Glomerular visceral epithelial cell (primary cell): ENCODE measurements at regions not wholly inside any gene's neighbourhood (a gene's known extent, or its start where the extent isn't known, plus 50 kb on each side); places are given as distances from the start of the nearest gene placed in this dataset.
A peak's percentile ranks its signal among the peaks of the same experiment; 100 is the strongest.

ENCODE experiments used
- DNase-seq: peaks from one replicate; pipeline ENCODE4 v3.0.0-alpha.2; 2016; ENCODE audit errors: extremely low spot score

GRCh38 chr3:66592927-66593625, 92.3 kb upstream of the LRIG1 start:
- DNase-seq, result no peak

DNA sequence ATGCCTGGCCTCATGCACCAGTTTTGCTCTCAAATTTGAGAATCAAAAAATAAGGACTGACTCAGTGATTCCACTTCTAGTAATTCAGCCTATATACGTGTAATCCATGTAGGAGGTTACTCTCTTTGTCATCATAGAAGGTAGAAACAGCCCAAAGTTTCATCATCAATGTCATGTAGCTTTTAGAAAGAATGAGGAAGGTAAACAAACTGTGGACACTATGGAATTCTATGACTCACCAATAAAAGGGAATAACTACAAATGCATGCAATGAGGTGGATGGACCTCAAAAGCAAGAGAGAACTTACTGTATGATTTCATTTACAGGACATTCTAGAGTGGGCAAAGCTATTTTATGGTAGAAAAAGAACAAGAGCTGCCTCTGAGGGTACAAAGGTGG, 93.2 kb upstream of the LRIG1 start:
- DNase-seq, result peak; percentile 7

GRCh38 chr3:66597308-66597863, 96.6 kb upstream of the LRIG1 start:
- DNase-seq, result no peak

DNA sequence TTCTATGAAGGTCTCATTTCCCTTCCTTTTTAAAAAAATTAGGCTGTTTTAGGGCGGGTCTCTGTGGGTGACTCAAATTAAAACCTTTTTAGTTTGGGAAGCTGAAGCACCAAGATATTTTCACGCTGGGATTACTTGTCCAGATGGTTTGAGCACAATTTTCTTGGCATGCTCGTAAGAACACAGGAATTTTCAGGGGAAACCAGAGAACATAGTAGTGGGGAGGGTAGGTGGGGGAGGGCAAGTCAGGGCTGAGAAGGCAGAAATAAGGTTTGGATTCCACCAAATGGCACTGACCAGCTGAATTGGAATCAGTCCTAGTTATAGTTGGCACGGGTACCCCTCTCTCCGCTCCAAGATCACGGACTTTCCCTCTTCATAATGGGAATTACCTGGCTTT, 97.3 kb upstream of the LRIG1 start:
- DNase-seq, result no peak

- DNase-seq, result no peak
These were observed 101.4 kb upstream of the LRIG1 start for GRCh38 chr3:66602237-66602636.

DNA sequence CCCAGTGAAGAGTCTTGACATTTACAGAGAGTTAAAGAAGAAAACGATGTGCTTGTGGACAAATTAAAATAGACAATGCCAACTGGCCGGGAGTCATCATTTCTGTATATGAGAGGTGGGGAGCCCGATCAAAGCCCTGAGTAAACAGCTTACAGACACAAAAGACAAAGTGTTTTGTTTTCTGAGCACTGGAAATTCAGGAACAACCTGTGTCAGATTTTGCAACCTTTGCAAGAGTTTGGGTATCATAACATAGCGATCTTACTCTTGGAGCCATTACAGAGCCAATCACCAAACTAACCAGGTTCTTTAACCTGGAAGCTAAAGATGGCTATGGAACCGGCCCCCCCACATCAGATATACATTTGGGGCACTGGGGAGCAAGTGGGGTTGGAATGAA, 101.9 kb upstream of the LRIG1 start:
- no peak for DNase-seq

DNA sequence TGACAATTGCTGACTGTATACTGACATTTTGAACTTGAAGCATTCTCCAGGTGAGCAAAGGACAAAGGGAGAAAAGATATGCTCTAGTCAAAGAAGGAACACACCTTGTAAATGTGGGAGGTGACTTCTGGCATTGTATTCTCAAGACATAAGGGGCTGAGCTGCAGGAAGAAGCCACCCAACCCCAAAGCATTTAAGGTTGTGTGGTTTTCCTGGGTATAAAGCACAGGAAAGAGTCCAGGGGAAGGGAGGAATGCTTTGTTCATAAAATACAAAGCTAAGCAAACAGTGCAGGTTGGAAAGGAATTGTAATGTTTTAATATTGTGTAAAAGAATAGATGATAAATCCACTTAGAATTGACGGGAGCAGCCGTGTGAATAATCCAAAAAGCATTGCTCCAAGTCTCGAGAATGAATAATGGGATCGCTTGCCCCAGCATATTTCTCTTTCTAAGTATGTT, 102.4 kb upstream of the LRIG1 start:
- DNase-seq, result no peak

GRCh38 chr3:66604481-66604880, 103.7 kb upstream of the LRIG1 start:
- no peak for DNase-seq

GRCh38 chr3:66606126-66606525, 105.3 kb upstream of the LRIG1 start:
- DNase-seq, result no peak

DNA sequence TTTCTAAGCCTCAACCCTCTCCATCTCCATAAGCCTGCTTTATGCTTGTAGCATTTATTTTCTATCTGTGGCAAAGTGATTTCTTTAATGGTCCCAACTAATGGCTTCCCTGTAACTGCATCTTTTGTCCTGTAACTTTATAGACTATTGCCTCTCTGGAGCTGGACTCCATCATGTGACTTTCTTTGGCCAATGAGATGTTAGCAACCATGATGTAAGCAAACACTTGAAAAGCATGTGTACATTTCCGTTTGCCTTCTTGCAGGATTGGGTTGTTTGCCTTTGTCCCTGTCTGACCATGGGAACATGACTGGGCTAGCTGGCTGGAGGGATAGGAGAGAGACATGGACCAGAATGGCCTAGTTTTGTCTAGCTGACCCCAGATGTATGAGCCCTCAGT, 106.0 kb upstream of the LRIG1 start:
- no peak for DNase-seq

DNA sequence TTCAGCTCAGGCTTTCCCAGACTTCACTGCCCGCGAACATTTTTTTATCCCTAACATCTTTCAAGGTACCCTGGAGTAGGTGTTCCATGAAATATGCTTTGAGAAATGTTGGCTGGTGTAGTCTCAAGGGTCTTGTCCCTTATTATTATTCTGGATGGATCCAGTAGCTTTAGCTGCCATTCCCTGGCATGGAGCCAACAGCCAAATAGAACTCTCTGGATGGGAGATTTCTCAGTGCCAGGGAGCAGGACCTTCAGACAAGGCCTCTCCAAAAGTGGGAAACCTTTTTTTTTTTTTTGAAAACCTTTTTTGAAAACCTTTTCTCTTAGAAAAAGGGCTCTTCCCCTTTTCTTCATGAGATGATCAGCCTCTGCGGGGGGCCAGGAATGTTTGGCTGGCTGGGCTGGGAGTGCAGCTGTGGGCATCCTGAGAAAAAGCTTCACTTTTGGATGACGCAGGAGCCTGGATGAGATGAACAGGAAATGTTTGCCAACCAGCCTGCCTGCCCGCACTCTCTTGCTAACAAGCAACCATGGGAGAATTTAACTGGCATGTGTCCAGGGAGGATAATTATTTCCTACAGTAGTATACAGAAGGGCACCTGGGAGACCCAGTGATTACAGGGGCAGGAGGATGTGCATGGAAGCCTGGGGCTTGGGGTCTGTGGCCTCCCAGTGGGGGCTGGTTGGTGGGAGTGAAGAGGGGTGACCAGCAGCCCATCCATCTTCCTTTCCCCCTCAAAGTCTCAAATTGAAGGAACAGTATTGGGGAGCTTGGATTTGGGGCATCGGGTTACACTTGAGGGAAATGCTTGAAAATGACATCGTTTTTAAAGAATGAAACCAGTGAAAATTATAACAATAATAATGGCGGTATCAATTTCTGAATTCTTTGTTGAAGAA, 109.1 kb upstream of the LRIG1 start:
- peak; percentile 68 for DNase-seq

GRCh38 chr3:66610562-66610909, 109.7 kb upstream of the LRIG1 start:
- DNase-seq, result no peak

GRCh38 chr3:66615643-66616301, 115.0 kb upstream of the LRIG1 start:
- DNase-seq, result no peak

- DNase-seq, result no peak
These were observed 116.5 kb upstream of the LRIG1 start for GRCh38 chr3:66617351-66617750.

GRCh38 chr3:66618066-66618465, 117.2 kb upstream of the LRIG1 start:
- no peak for DNase-seq

GRCh38 chr3:66620296-66620695, 119.5 kb upstream of the LRIG1 start:
- no peak for DNase-seq

DNA sequence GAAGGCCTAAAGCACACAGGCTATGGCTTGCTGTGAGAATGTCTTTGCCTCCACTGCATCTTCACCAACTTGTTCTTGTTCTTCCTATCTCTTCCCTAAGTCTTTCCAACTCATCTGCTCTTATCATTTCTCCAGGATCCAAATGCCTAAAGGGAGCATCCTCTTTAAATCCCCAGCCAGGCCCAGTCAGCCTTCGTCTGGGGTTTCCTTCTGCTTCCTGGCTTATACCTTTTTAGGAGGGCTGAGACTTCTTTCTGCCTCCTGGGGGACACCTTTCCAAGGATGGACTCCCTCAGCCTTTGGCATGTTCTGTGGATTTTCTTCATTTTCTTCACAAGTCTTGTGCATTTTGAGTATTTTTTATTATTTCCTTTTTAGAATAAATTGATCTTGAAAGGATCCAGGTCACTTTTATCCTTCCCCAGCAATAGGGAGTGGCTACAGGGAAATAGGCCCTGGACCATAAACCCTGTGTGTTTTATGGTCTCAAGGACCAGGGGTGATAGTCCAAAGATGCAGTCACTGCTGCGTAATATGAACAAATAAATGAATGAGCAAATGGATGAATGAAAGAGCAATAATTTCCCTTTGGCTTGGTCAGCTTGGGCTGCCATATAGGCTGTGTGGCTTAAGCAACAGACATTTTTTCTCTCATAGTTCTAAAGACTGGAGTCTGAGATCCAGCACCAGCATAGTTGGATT, 122.1 kb upstream of the LRIG1 start:
- DNase-seq, result no peak

DNA sequence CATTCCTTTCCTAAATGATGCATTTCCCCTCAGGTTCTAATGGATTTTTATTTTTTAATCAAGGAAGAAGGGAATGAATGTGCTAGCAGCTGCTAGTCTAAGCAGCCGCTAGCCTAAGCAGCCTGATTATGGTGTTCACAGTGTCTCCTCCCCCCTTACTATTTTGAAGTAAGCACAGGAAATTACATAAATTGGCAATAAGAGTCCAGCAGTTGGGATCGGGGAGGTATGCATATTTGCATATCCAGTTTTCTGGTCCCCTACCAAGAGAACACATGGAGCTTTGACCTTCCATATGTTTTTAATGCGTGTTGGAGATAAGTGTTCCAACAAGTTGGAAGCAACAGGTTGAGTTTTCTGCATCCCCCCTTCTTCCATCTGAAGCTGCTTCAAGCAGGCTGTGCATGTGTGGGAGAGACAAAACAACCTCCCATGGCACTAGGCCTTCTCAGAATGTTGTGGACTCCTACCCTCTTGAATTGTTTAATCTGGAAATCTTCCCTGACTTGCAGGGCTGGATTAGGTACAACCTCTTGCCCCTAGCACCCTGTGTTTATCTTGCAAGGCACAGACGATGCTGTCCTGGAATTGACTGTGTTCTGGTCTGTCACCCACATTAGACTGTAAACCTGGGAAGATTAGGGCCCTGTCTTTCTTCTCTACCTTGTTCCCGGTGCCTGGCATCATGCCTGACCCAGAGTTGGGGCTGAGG, 124.8 kb upstream of the LRIG1 start:
- no peak for DNase-seq

DNA sequence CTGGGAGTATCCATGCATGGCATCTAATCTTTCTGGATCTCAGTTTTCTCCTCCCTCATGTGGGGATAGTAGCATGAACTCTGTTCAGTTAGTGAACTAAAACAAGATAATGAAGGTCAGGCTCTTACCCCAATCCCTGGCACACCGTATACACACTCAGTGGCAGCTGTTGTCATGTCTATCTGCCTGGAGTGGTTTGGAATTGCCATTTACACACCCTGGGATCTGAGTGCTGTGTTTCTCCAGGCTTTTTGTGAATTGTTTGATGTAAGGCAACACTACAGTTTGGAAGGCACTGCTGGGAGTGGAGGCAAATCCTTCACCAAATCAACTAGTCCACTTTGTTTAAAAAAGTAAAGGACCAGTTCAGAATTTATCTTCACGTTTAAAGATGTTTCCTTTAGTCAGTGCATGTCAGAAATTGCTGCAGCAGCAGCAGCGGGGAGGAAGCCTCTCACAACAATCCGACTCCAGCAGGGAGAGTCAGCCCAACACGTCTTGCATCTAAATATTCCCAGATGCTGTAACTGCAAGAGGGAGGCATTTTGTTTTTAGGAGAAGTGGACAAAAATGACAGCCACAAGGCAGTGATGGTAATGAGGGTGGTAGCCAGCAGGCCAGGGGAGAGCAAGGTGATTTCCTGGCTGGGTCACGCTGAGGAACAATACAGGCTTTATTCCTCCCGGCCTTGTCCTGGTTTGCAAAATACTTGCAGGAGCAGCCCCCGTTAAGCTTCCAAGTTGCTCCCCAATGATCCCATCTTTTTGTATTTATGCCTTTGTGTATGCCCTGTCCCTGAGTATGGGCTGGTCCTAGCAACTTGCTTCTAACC, 128.5 kb upstream of the LRIG1 start:
- DNase-seq, result no peak

- DNase-seq, result no peak
These were observed 129.2 kb upstream of the LRIG1 start for GRCh38 chr3:66629982-66630368.
